Neural crest cell (in vitro differentiated cells): ENCODE measurements at regions not wholly inside any gene's neighbourhood (a gene's known extent, or its start where the extent isn't known, plus 50 kb on each side); places are given as distances from the start of the nearest gene placed in this dataset.

ENCODE experiments used
- DNase-seq: peaks from one replicate; pipeline ENCODE4 v3.0.0; 2021; ENCODE audit warnings: low read depth, mixed read lengths, low spot score
- H3K27ac Mint-ChIP-seq: one replicate; pipeline ENCODE4 v1.8.0; 2021; ENCODE audit warnings: mild to moderate bottlenecking, mixed read lengths; ENCODE audit not compliant: unreplicated experiment
- H3K27me3 Mint-ChIP-seq: 2 replicates; pipeline ENCODE4 v1.8.0; 2021; ENCODE audit warnings: low read depth, mild to moderate bottlenecking, mixed read lengths
- H3K36me3 Mint-ChIP-seq: 2 replicates; pipeline ENCODE4 v1.8.0; 2021; ENCODE audit warnings: low read depth, mild to moderate bottlenecking, mixed read lengths
- H3K4me1 Mint-ChIP-seq: 2 replicates; pipeline ENCODE4 v1.8.0; 2021; ENCODE audit warnings: mixed read lengths
- H3K4me3 Mint-ChIP-seq: one replicate; pipeline ENCODE4 v1.8.0; 2021; ENCODE audit warnings: mild to moderate bottlenecking, mixed read lengths
- H3K9me3 Mint-ChIP-seq: 2 replicates; pipeline ENCODE4 v1.8.0; 2021; ENCODE audit warnings: mixed read lengths
- TF ChIP-seq, protein P1 (sequence below): fragments of 200-600 bp; sonication (generic); conservative IDR thresholded peaks from 2 replicates; pipeline ENCODE4 v1.5.0; 2021; ENCODE audit warnings: antibody characterized with exemption, mild to moderate bottlenecking

GRCh38 chr18:57095884-57096283 is 51.0 kb upstream of the BOD1L2 start:
- TF ChIP-seq, protein P1, sequence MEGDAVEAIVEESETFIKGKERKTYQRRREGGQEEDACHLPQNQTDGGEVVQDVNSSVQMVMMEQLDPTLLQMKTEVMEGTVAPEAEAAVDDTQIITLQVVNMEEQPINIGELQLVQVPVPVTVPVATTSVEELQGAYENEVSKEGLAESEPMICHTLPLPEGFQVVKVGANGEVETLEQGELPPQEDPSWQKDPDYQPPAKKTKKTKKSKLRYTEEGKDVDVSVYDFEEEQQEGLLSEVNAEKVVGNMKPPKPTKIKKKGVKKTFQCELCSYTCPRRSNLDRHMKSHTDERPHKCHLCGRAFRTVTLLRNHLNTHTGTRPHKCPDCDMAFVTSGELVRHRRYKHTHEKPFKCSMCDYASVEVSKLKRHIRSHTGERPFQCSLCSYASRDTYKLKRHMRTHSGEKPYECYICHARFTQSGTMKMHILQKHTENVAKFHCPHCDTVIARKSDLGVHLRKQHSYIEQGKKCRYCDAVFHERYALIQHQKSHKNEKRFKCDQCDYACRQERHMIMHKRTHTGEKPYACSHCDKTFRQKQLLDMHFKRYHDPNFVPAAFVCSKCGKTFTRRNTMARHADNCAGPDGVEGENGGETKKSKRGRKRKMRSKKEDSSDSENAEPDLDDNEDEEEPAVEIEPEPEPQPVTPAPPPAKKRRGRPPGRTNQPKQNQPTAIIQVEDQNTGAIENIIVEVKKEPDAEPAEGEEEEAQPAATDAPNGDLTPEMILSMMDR = no peak
- peaks cover 5% of the 10 kb centered on the region for H3K4me1 Mint-ChIP-seq
- no peaks in the 10 kb centered on the region for H3K36me3 Mint-ChIP-seq
- H3K27ac Mint-ChIP-seq = no peak overlapping the region
- peaks cover 20% of the 10 kb centered on the region for H3K27me3 Mint-ChIP-seq
- H3K4me3 Mint-ChIP-seq = no peak overlapping the region
- DNase-seq = no peak
- H3K9me3 Mint-ChIP-seq = peaks cover 8% of the 10 kb centered on the region
